Keratinocyte (primary cell): ENCODE measurements at regions not wholly inside any gene's neighbourhood (a gene's known extent, or its start where the extent isn't known, plus 50 kb on each side); places are given as distances from the start of the nearest gene placed in this dataset.

Experiments
- DNase-seq: peaks from one replicate; pipeline ENCODE4 v3.0.0-alpha.2; 2011; ENCODE audit warnings: low read depth, missing footprints, low spot score
- FAIRE-seq: peaks from 2 replicates; lab custom pipeline; 2011; peaks lifted over from hg19 to GRCh38; lab: Jason Lieb, UNC
- H2AFZ ChIP-seq: 2 replicates; pipeline ENCODE4 v1.6.0; 2012; ENCODE audit warnings: low read length, control low read depth, inconsistent platforms; ENCODE audit not compliant: control insufficient read depth
- H3K27ac ChIP-seq: 2 replicates; pipeline ENCODE4 v1.5.1; 2011; ENCODE audit warnings: low read length; ENCODE audit not compliant: control insufficient read depth, insufficient read depth
- H3K27me3 ChIP-seq: 3 replicates; pipeline ENCODE4 v1.6.0; 2011; ENCODE audit warnings: low read length; ENCODE audit not compliant: control insufficient read depth, insufficient read depth; ENCODE audit errors: extremely low read depth
- H3K36me3 ChIP-seq, 2 experiments: 2 replicates in 1 of 2; 3 replicates in 1 of 2; pipeline ENCODE4 v1.5.1; 2011; ENCODE audit warnings: low read length in 2 of 2, mild to moderate bottlenecking in 1 of 2; ENCODE audit not compliant: control insufficient read depth in 2 of 2, insufficient read depth in 2 of 2; ENCODE audit errors: extremely low read depth in 1 of 2
- H3K4me1 ChIP-seq: 3 replicates; pipeline ENCODE4 v1.5.1; 2011; ENCODE audit warnings: low read length; ENCODE audit not compliant: control insufficient read depth, insufficient read depth; ENCODE audit errors: extremely low read depth
- H3K4me2 ChIP-seq: 3 replicates; pipeline ENCODE4 v1.6.0; 2011; ENCODE audit warnings: low read depth, low read length; ENCODE audit not compliant: control insufficient read depth, insufficient read depth; ENCODE audit errors: extremely low read depth
- H3K4me3 ChIP-seq, 3 experiments: fragments of 200-600 bp in 1 of 3; sonication (generic) in 1 of 3; 2 replicates in 2 of 3; 3 replicates in 1 of 3; pipeline ENCODE4 v1.5.1; 2011 to 2016; ENCODE audit warnings: low read length in 3 of 3, mild to moderate bottlenecking in 3 of 3, control low read depth in 2 of 3, inconsistent platforms in 1 of 3, low read depth in 1 of 3, mixed read lengths in 1 of 3, mixed run types in 1 of 3, moderate library complexity in 1 of 3; ENCODE audit not compliant: control insufficient read depth in 2 of 3, insufficient read depth in 2 of 3; ENCODE audit errors: extremely low read depth in 1 of 3
- H3K79me2 ChIP-seq: 2 replicates; pipeline ENCODE4 v1.6.0; 2012; ENCODE audit warnings: low read length; ENCODE audit not compliant: control insufficient read depth, insufficient read depth
- H3K9ac ChIP-seq: 3 replicates; pipeline ENCODE4 v1.6.0; 2011; ENCODE audit warnings: low read length; ENCODE audit not compliant: control insufficient read depth, insufficient read depth; ENCODE audit errors: extremely low read depth
- H3K9me1 ChIP-seq: 3 replicates; pipeline ENCODE4 v1.6.0; 2011; ENCODE audit warnings: low read length; ENCODE audit not compliant: control insufficient read depth, insufficient read depth; ENCODE audit errors: extremely low read depth
- H3K9me3 ChIP-seq: 2 replicates; pipeline ENCODE4 v1.5.1; 2012; ENCODE audit warnings: low read depth, low read length; ENCODE audit not compliant: control insufficient read depth
- H4K20me1 ChIP-seq: 3 replicates; pipeline ENCODE4 v1.6.0; 2011; ENCODE audit warnings: low read length; ENCODE audit not compliant: control insufficient read depth, insufficient read depth; ENCODE audit errors: extremely low read depth
- CTCF ChIP-seq, 3 experiments: IDR thresholded peaks in 1 of 3; conservative IDR thresholded peaks in 1 of 3; optimal IDR thresholded peaks in 1 of 3; 2 replicates in 2 of 3; 3 replicates in 1 of 3; pipeline versions ENCODE3 to v1.5.1; 2011; ENCODE audit warnings: low read length in 3 of 3, mild to moderate bottlenecking in 3 of 3, moderate library complexity in 2 of 3, control low read depth in 1 of 3, inconsistent platforms in 1 of 3; ENCODE audit not compliant: insufficient read depth in 2 of 3; ENCODE audit errors: extremely low read depth in 1 of 3
- EZH2 ChIP-seq: IDR thresholded peaks from one replicate; pipeline ENCODE4 v1.6.1; 2012; ENCODE audit warnings: inconsistent platforms, mild to moderate bottlenecking, low read length, moderate library complexity
- dilution Hi-C: fragments of 300-500 bp; cut with MboI; formaldehyde crosslinking; loops from one replicate; pipeline ENCODE4 v1.7.0; 2020; ENCODE audit warnings: low sequenced_read_pairs; ENCODE audit not compliant: extremely low pct_ligation_motif_present

GRCh38 chr5:27172693-27173092, 134.3 kb upstream of the CDH9 start:
- no peaks in the 10 kb centered on the region for H3K36me3 ChIP-seq
- H3K4me3 ChIP-seq, result no peak overlapping the region
- H3K9ac ChIP-seq, result no peak overlapping the region
- H3K4me1 ChIP-seq, result no peaks in the 10 kb centered on the region
- no peaks in the 10 kb centered on the region for H3K27me3 ChIP-seq
- DNase-seq, result no peak
- no peaks in the 10 kb centered on the region for H3K9me3 ChIP-seq
- dilution Hi-C loops, result no loop called here
- H3K4me2 ChIP-seq, result no peak overlapping the region
- H3K27ac ChIP-seq, result no peak overlapping the region
- H4K20me1 ChIP-seq, result no peaks in the 10 kb centered on the region
- H2AFZ ChIP-seq, result no peak overlapping the region
- no peaks in the 10 kb centered on the region for H3K79me2 ChIP-seq
- H3K9me1 ChIP-seq, result no peaks in the 10 kb centered on the region
- no peak for TF ChIP-seq CTCF (optimal IDR thresholded peaks at IDR 0.05 in 1 of 3, IDR thresholded peaks at IDR 0.05 in 1 of 3, conservative IDR thresholded peaks at IDR 0.05 in 1 of 3; ENCODE audit: extremely low read depth in 1 of 3, insufficient read depth in 2 of 3, low read length in 3 of 3)
- no peak for TF ChIP-seq EZH2
- FAIRE-seq, result no peak

- no peaks in the 10 kb centered on the region for H3K27me3 ChIP-seq
- no peaks in the 10 kb centered on the region for H3K36me3 ChIP-seq
- H3K9ac ChIP-seq, result no peak overlapping the region
- dilution Hi-C loops, result no loop called here
- H3K27ac ChIP-seq, result no peak overlapping the region
- no peaks in the 10 kb centered on the region for H3K79me2 ChIP-seq
- FAIRE-seq (no peak), DNase-seq (no peak)
- H3K4me1 ChIP-seq, result no peaks in the 10 kb centered on the region
- H3K9me3 ChIP-seq, result no peaks in the 10 kb centered on the region
- TF ChIP-seq CTCF (optimal IDR thresholded peaks at IDR 0.05 in 1 of 3, IDR thresholded peaks at IDR 0.05 in 1 of 3, conservative IDR thresholded peaks at IDR 0.05 in 1 of 3; ENCODE audit: extremely low read depth in 1 of 3, insufficient read depth in 2 of 3, low read length in 3 of 3) (no peak), EZH2 (no peak)
- H3K4me3 ChIP-seq, result no peak overlapping the region
- no peaks in the 10 kb centered on the region for H3K9me1 ChIP-seq
- no peak overlapping the region for H2AFZ ChIP-seq
- H4K20me1 ChIP-seq, result no peaks in the 10 kb centered on the region
- no peak overlapping the region for H3K4me2 ChIP-seq
These were observed 133.4 kb upstream of the CDH9 start for GRCh38 chr5:27171761-27172261.
